Fibroblast of lung (primary cell): ENCODE measurements at regions not wholly inside any gene's neighbourhood (a gene's known extent, or its start where the extent isn't known, plus 50 kb on each side); places are given as distances from the start of the nearest gene placed in this dataset.
A peak's percentile ranks its signal among the peaks of the same experiment; 100 is the strongest.

Experiments
- DNase-seq, 2 donors: peaks; one replicate each; pipeline versions ENCODE4 v3.0.0 to v3.0.0-alpha.2; 2010; ENCODE audit warnings: low read depth in 2 of 2
- H2AFZ ChIP-seq: 2 replicates; pipeline ENCODE4 v1.5.1; 2012; ENCODE audit warnings: low read length, control low read depth, inconsistent platforms
- H3K27ac ChIP-seq: 2 replicates; pipeline ENCODE4 v1.5.1; 2011; ENCODE audit warnings: low read length, control low read depth; ENCODE audit not compliant: insufficient read depth
- H3K27me3 ChIP-seq: 2 replicates; pipeline ENCODE4 v1.5.1; 2011; ENCODE audit warnings: mild to moderate bottlenecking, low read length; ENCODE audit not compliant: control insufficient read depth, insufficient read depth
- H3K36me3 ChIP-seq: 2 replicates; pipeline ENCODE4 v1.5.1; 2011; ENCODE audit warnings: low read length; ENCODE audit not compliant: control insufficient read depth, insufficient read depth
- H3K4me1 ChIP-seq: 2 replicates; pipeline ENCODE4 v1.5.1; 2011; ENCODE audit warnings: low read length; ENCODE audit not compliant: control insufficient read depth, insufficient read depth; ENCODE audit errors: extremely low read depth
- H3K4me2 ChIP-seq: 2 replicates; pipeline ENCODE4 v1.5.1; 2011; ENCODE audit warnings: low read length, control low read depth; ENCODE audit not compliant: insufficient read depth; ENCODE audit errors: extremely low read depth
- H3K4me3 ChIP-seq, 4 experiments: fragments of 200-600 bp in 1 of 4; sonication (generic) in 1 of 4; replicated peaks in 1 of 4; 2 replicates each; pipeline ENCODE4 v1.5.1; 2011 to 2016; ENCODE audit warnings: low read length in 4 of 4, low read depth in 3 of 4, mild to moderate bottlenecking in 3 of 4, control low read depth in 2 of 4, inconsistent platforms in 1 of 4, mixed read lengths in 1 of 4; ENCODE audit not compliant: insufficient read depth in 1 of 4; ENCODE audit errors: control extremely low read depth in 1 of 4
- H3K79me2 ChIP-seq: 2 replicates; pipeline ENCODE4 v1.5.1; 2012; ENCODE audit warnings: mild to moderate bottlenecking, low read length, inconsistent platforms; ENCODE audit not compliant: control insufficient read depth, insufficient read depth
- H3K9ac ChIP-seq: 2 replicates; pipeline ENCODE4 v1.5.1; 2011; ENCODE audit warnings: mild to moderate bottlenecking, low read length, control low read depth; ENCODE audit not compliant: insufficient read depth
- H3K9me3 ChIP-seq: 2 replicates; pipeline ENCODE4 v1.5.1; 2012; ENCODE audit warnings: low read depth, low read length; ENCODE audit not compliant: control insufficient read depth, insufficient read depth
- H4K20me1 ChIP-seq: 2 replicates; pipeline ENCODE4 v1.5.1; 2011; ENCODE audit warnings: low read length; ENCODE audit not compliant: control insufficient read depth, insufficient read depth; ENCODE audit errors: extremely low read depth
- EZH2 ChIP-seq: IDR thresholded peaks from 2 replicates; pipeline ENCODE4 v1.5.1; 2012; ENCODE audit warnings: low read length, control low read depth, mild to moderate bottlenecking; ENCODE audit errors: missing control alignments
- TF ChIP-seq, protein P1 (sequence below), 2 donors: IDR thresholded peaks in 1 of 2; conservative IDR thresholded peaks in 1 of 2; 1 replicate in 1 of 2; 2 replicates in 1 of 2; pipeline ENCODE4 v1.5.1; 2011 to 2012; ENCODE audit warnings: low read length in 2 of 2, control low read depth in 1 of 2, inconsistent platforms in 1 of 2, low read depth in 1 of 2, mild to moderate bottlenecking in 1 of 2

DNA sequence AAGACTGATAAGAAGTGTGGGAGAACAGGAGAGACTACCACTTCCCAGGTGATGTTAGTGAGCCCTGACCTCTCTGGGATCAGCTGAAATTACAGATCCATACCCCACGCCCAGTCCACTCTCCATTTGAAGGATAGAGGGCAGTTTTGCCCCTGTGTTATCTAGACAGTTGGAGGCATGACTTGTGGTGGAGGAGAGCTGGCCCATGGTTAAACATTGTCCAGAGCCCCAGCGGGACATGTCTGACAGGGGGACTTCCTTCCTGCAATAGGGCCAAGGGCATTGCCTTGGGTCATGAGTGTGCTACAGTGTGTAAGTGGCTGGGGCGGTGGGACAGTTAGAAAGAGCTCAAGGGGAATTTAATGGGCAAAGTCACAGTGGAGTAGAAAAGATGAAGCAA, 181.1 kb downstream of the MID1IP1 start:
- TF ChIP-seq, protein P1, sequence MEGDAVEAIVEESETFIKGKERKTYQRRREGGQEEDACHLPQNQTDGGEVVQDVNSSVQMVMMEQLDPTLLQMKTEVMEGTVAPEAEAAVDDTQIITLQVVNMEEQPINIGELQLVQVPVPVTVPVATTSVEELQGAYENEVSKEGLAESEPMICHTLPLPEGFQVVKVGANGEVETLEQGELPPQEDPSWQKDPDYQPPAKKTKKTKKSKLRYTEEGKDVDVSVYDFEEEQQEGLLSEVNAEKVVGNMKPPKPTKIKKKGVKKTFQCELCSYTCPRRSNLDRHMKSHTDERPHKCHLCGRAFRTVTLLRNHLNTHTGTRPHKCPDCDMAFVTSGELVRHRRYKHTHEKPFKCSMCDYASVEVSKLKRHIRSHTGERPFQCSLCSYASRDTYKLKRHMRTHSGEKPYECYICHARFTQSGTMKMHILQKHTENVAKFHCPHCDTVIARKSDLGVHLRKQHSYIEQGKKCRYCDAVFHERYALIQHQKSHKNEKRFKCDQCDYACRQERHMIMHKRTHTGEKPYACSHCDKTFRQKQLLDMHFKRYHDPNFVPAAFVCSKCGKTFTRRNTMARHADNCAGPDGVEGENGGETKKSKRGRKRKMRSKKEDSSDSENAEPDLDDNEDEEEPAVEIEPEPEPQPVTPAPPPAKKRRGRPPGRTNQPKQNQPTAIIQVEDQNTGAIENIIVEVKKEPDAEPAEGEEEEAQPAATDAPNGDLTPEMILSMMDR (conservative IDR thresholded peaks at IDR 0.05 in 1 of 2, IDR thresholded peaks at IDR 0.05 in 1 of 2; ENCODE audit: low read depth in 1 of 2, low read length in 2 of 2) = no peak
- TF ChIP-seq EZH2 = no peak
- no peaks in the 10 kb centered on the region for H3K79me2 ChIP-seq
- no peak overlapping the region for H3K27ac ChIP-seq
- H3K4me2 ChIP-seq = no peak overlapping the region
- no peaks in the 10 kb centered on the region for H3K36me3 ChIP-seq
- H2AFZ ChIP-seq = no peak overlapping the region
- H3K9me3 ChIP-seq = no peaks in the 10 kb centered on the region
- no peak overlapping the region for H3K9ac ChIP-seq
- no peak overlapping the region for H3K4me3 ChIP-seq
- no peaks in the 10 kb centered on the region for H3K27me3 ChIP-seq
- H3K4me1 ChIP-seq = no peaks in the 10 kb centered on the region
- DNase-seq = no peak
- no peaks in the 10 kb centered on the region for H4K20me1 ChIP-seq

DNA sequence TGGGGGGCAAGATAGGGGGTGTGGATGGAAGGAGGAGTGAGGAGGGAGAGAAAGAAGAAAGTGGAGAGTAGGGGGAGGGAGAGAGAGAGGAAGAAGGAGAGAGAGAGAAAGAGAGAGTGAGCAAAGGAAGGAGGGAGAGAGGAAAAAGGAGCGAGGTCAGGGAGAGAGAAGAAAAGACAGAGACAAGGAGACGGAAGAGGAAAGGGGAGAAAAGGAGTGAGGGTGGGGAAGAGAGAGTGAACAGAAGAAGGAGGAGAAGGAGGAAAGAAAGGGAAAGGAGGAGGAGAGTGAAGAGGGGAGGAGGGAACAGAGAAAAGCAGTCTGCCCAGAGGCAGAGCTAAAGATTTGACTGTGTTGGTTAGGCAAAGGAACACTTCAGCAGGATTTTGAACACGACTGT, 181.6 kb downstream of the MID1IP1 start:
- Histone ChIP-seq H3K27ac (no peak overlapping the region), H3K4me1 (no peaks in the 10 kb centered on the region), H3K4me3 (no peak overlapping the region), H3K9me3 (no peaks in the 10 kb centered on the region), H3K27me3 (no peaks in the 10 kb centered on the region), H4K20me1 (no peaks in the 10 kb centered on the region), H3K4me2 (no peak overlapping the region), H3K36me3 (no peaks in the 10 kb centered on the region), H2AFZ (no peak overlapping the region), H3K79me2 (no peaks in the 10 kb centered on the region), H3K9ac (no peak overlapping the region)
- no peak for DNase-seq
- TF ChIP-seq, protein P1 (conservative IDR thresholded peaks at IDR 0.05 in 1 of 2, IDR thresholded peaks at IDR 0.05 in 1 of 2; ENCODE audit: low read depth in 1 of 2, low read length in 2 of 2) = no peak
- no peak for TF ChIP-seq EZH2

GRCh38 chrX:38985375-38985774, 184.1 kb downstream of the MID1IP1 start:
- Histone ChIP-seq H3K4me3 (no peak overlapping the region), H3K9ac (no peak overlapping the region), H3K27me3 (no peaks in the 10 kb centered on the region), H3K36me3 (no peaks in the 10 kb centered on the region), H3K27ac (no peak overlapping the region), H4K20me1 (no peaks in the 10 kb centered on the region), H3K9me3 (no peaks in the 10 kb centered on the region), H3K4me1 (no peaks in the 10 kb centered on the region), H2AFZ (no peak overlapping the region), H3K4me2 (no peak overlapping the region), H3K79me2 (no peaks in the 10 kb centered on the region)
- TF ChIP-seq, protein P1 (conservative IDR thresholded peaks at IDR 0.05 in 1 of 2, IDR thresholded peaks at IDR 0.05 in 1 of 2; ENCODE audit: low read depth in 1 of 2, low read length in 2 of 2) = no peak
- TF ChIP-seq EZH2 = no peak
- peak in 1 of 2 donors; percentile 36 for DNase-seq
